ENCODE measurements at regions not wholly inside any gene's neighbourhood (a gene's known extent, or its start where the extent isn't known, plus 50 kb on each side); places are given as distances from the start of the nearest gene placed in this dataset.
"Not testable (repeated sequence)": the region's sequence is repeated elsewhere in the genome, so short reads cannot be mapped to it uniquely, and the experiment has no call there.

GRCh38 chr4:116546759-116547158, 538.6 kb downstream of the TRAM1L1 start:
- no peak for DNase-seq (ENCODE audit: low spot score)

- DNase-seq (ENCODE audit: low spot score): no peak
Measured at GRCh38 chr4:116544946-116545345, 540.4 kb downstream of the TRAM1L1 start.

GRCh38 chr4:116539744-116540143, 545.6 kb downstream of the TRAM1L1 start:
- DNase-seq (ENCODE audit: low spot score): no peak

- DNase-seq (ENCODE audit: low spot score): no peak
Measured at GRCh38 chr4:116537828-116538227, 547.5 kb downstream of the TRAM1L1 start.

- not testable (repeated sequence) for DNase-seq (ENCODE audit: low spot score)
Measured at GRCh38 chr4:116536024-116536423, 549.4 kb downstream of the TRAM1L1 start.

- DNase-seq (ENCODE audit: low spot score): no peak
Measured at GRCh38 chr4:116531870-116532269, 553.5 kb downstream of the TRAM1L1 start.

GRCh38 chr4:116531026-116531425, 554.4 kb downstream of the TRAM1L1 start:
- DNase-seq (ENCODE audit: low spot score): no peak

- DNase-seq (ENCODE audit: low spot score): no peak
Measured at GRCh38 chr4:116530048-116530447, 555.3 kb downstream of the TRAM1L1 start.

GRCh38 chr4:116529129-116529528, 556.2 kb downstream of the TRAM1L1 start:
- no peak for DNase-seq (ENCODE audit: low spot score)

- no peak for DNase-seq (ENCODE audit: low spot score)
Measured at GRCh38 chr4:116522922-116523321, 562.5 kb downstream of the TRAM1L1 start.

- no peak for DNase-seq (ENCODE audit: low spot score)
Measured at GRCh38 chr4:116520886-116521285, 564.5 kb downstream of the TRAM1L1 start.

- no peak for DNase-seq (ENCODE audit: low spot score)
Measured at GRCh38 chr4:116516711-116517110, 568.7 kb downstream of the TRAM1L1 start.

- no peak for DNase-seq (ENCODE audit: low spot score)
Measured at GRCh38 chr4:116515959-116516358, 569.4 kb downstream of the TRAM1L1 start.

GRCh38 chr4:116512552-116512951, 572.8 kb downstream of the TRAM1L1 start:
- no peak for DNase-seq (ENCODE audit: low spot score)

GRCh38 chr4:116501954-116502353, 583.4 kb downstream of the TRAM1L1 start:
- DNase-seq (ENCODE audit: low spot score): no peak

- DNase-seq (ENCODE audit: low spot score): no peak
Measured at GRCh38 chr4:116500225-116500624, 585.2 kb downstream of the TRAM1L1 start.

- peak; percentile 2 for DNase-seq (ENCODE audit: low spot score)
Measured at GRCh38 chr4:116489739-116490138, 595.6 kb downstream of the TRAM1L1 start.

- DNase-seq (ENCODE audit: low spot score): no peak
Measured at GRCh38 chr4:116486401-116486800, 599.0 kb downstream of the TRAM1L1 start.

- no peak for DNase-seq (ENCODE audit: low spot score)
Measured at GRCh38 chr4:116480546-116480945, 604.8 kb downstream of the TRAM1L1 start.

- DNase-seq (ENCODE audit: low spot score): no peak
Measured at GRCh38 chr4:116478343-116478742, 607.0 kb downstream of the TRAM1L1 start.

- DNase-seq (ENCODE audit: low spot score): no peak
Measured at GRCh38 chr4:116469582-116469981, 615.8 kb downstream of the TRAM1L1 start.

- no peak for DNase-seq (ENCODE audit: low spot score)
Measured at GRCh38 chr4:116453127-116453526, 632.2 kb downstream of the TRAM1L1 start.

GRCh38 chr4:116449764-116450163, 635.6 kb downstream of the TRAM1L1 start:
- peak; percentile 3 for DNase-seq (ENCODE audit: low spot score)

- no peak for DNase-seq (ENCODE audit: low spot score)
Measured at GRCh38 chr4:116444117-116444516, 641.3 kb downstream of the TRAM1L1 start.

Data from SK-N-DZ (cell line).